ENCODE measurements at regions not wholly inside any gene's neighbourhood (a gene's known extent, or its start where the extent isn't known, plus 50 kb on each side); places are given as distances from the start of the nearest gene placed in this dataset.

DNA sequence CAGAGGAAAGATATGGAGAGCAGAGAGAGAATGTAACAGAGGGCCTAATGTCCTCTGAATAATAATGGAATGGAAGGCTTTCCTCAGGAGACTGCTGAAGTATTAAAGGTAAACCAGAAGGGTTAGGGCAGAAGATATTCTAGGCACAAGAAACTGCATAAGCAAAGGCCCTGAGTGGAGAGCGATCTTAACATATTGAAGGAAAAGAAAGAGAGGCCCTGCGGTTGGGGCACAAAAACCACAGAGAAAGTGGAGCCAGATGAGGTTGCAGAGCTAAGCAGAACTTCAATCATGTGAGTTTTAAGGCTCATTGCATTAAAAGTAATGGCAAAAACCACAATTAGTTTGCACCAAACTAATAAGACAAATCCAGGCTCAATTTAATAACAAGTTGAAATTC, 115.8 kb upstream of the VSTM2A start (continued):
- TF ChIP-seq, protein P1, sequence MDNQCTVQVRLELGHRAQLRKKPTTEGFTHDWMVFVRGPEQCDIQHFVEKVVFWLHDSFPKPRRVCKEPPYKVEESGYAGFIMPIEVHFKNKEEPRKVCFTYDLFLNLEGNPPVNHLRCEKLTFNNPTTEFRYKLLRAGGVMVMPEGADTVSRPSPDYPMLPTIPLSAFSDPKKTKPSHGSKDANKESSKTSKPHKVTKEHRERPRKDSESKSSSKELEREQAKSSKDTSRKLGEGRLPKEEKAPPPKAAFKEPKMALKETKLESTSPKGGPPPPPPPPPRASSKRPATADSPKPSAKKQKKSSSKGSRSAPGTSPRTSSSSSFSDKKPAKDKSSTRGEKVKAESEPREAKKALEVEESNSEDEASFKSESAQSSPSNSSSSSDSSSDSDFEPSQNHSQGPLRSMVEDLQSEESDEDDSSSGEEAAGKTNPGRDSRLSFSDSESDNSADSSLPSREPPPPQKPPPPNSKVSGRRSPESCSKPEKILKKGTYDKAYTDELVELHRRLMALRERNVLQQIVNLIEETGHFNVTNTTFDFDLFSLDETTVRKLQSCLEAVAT (IDR thresholded peaks at IDR 0.05): no peak
- TF ChIP-seq POLR2AphosphoS5 (IDR thresholded peaks at IDR 0.05; ENCODE audit: low read length) (no peak), RBBP5 (conservative IDR thresholded peaks at IDR 0.05) (no peak), CHD4 (IDR thresholded peaks at IDR 0.05) (no peak), SP1 (IDR thresholded peaks at IDR 0.05; ENCODE audit: low read depth, low read length) (no peak), EP300 (IDR thresholded peaks at IDR 0.05; ENCODE audit: borderline replicate concordance in 1 of 2, control insufficient read depth in 1 of 2, low read depth in 2 of 2, low read length in 2 of 2) (no peak)
- TF ChIP-seq, protein P2, sequence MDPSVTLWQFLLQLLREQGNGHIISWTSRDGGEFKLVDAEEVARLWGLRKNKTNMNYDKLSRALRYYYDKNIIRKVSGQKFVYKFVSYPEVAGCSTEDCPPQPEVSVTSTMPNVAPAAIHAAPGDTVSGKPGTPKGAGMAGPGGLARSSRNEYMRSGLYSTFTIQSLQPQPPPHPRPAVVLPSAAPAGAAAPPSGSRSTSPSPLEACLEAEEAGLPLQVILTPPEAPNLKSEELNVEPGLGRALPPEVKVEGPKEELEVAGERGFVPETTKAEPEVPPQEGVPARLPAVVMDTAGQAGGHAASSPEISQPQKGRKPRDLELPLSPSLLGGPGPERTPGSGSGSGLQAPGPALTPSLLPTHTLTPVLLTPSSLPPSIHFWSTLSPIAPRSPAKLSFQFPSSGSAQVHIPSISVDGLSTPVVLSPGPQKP (IDR thresholded peaks at IDR 0.05; ENCODE audit: low read depth, low read length): no peak
- TF ChIP-seq, protein P3, sequence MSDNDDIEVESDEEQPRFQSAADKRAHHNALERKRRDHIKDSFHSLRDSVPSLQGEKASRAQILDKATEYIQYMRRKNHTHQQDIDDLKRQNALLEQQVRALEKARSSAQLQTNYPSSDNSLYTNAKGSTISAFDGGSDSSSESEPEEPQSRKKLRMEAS (IDR thresholded peaks at IDR 0.05; ENCODE audit: low read depth, low read length): no peak

DNA sequence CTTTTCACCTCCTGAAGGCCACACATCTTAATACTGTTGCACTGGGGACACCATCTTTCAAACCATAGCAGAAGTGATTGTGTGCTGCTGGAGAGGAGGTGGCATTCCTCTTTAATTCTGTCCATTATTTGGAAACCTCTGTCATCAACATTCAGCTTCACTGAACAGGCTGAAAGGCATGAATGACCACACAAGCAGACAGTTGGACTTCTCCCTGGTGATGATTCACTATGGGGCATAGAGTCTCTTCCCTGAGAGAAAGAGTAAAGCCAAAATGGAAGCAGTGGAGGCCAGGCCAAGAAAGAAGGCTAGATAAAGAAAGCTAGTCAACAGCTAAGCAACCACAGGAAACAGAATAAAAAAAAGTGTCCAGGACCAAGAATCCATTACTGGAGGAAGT, 113.1 kb upstream of the VSTM2A start:
- CTCF ChIA-PET: no interaction called here
- Histone ChIP-seq H3K79me2 (ENCODE audit: control insufficient read depth, insufficient read depth, low read length) (no peaks in the 10 kb centered on the region), H3K36me3 (ENCODE audit: control insufficient read depth in 2 of 2, insufficient read depth in 2 of 2, low read length in 1 of 2) (no peaks in the 10 kb centered on the region), H3K27ac (ENCODE audit: control insufficient read depth, insufficient read depth) (no peak overlapping the region), H3K4me3 (no peak overlapping the region), H3K9me3 (replicated peaks; ENCODE audit: control insufficient read depth, insufficient read depth, low read length) (no peaks in the 10 kb centered on the region), H3K4me2 (ENCODE audit: control insufficient read depth, insufficient read depth) (no peak overlapping the region), H3K4me1 (ENCODE audit: control insufficient read depth, insufficient read depth, low read length) (no peaks in the 10 kb centered on the region), H3K9ac (ENCODE audit: control insufficient read depth, insufficient read depth, low read length) (no peak overlapping the region), H4K20me1 (ENCODE audit: control insufficient read depth, insufficient read depth) (no peaks in the 10 kb centered on the region), H3K27me3 (replicated peaks in 1 of 2; ENCODE audit: control insufficient read depth in 2 of 2, insufficient read depth in 2 of 2, low read length in 1 of 2) (no peaks in the 10 kb centered on the region), H2AFZ (ENCODE audit: control insufficient read depth, low read depth, low read length) (no peak overlapping the region)
- TF ChIP-seq NRF1 (conservative IDR thresholded peaks at IDR 0.05; ENCODE audit: low read depth, low read length) (no peak), KLF5 (IDR thresholded peaks at IDR 0.05; ENCODE audit: partially characterized antibody) (no peak), NR2F1 (conservative IDR thresholded peaks at IDR 0.05) (no peak), PKNOX1 (IDR thresholded peaks at IDR 0.05) (no peak), CEBPZ (IDR thresholded peaks at IDR 0.05; ENCODE audit: low read depth, low read length) (no peak), FOXM1 (IDR thresholded peaks at IDR 0.05; ENCODE audit: low read depth, low read length) (no peak)
- TF ChIP-seq, protein P1 (IDR thresholded peaks at IDR 0.05): no peak
- ATAC-seq: no peak
- in situ Hi-C loops (cut with MboI) (no loop called here), intact Hi-C loops (cut with micrococcal nuclease; ENCODE audit: unreplicated experiment) (no loop called here)
- RAD21 ChIA-PET (ENCODE audit: unreplicated experiment): interaction anchor here (1.0 kb wide), 1 partner anchor 185 kb away, joined by 3 read pairs; no protein-coding TSS in a partner anchor
- FAIRE-seq: no peak
- no TSS peak for BruUV-seq (replicated peaks)
- POLR2A ChIA-PET: no interaction called here
- no peak for DNase-seq (ENCODE audit: low read depth, low spot score)
- SMC1A ChIA-PET (ENCODE audit: uncharacterized antibody, unreplicated experiment): no interaction called here

All from GM12878 (cell line).